Kidney epithelial cell (primary cell): ENCODE measurements at regions not wholly inside any gene's neighbourhood (a gene's known extent, or its start where the extent isn't known, plus 50 kb on each side); places are given as distances from the start of the nearest gene placed in this dataset.

Experiments
- DNase-seq: peaks from one replicate; pipeline ENCODE4 v3.0.0-alpha.2; 2010; ENCODE audit warnings: low read depth
- H3K27me3 ChIP-seq: 2 replicates; pipeline ENCODE4 v1.6.0; 2011; ENCODE audit warnings: low read length; ENCODE audit not compliant: control insufficient read depth, insufficient read depth
- H3K36me3 ChIP-seq: 2 replicates; pipeline ENCODE4 v1.5.1; 2011; ENCODE audit warnings: low read length; ENCODE audit not compliant: control insufficient read depth, insufficient read depth
- H3K4me3 ChIP-seq: 2 replicates; pipeline ENCODE4 v1.5.1; 2011; ENCODE audit warnings: low read depth, mild to moderate bottlenecking, control low read depth, low read length
- CTCF ChIP-seq: IDR thresholded peaks from 2 replicates; pipeline ENCODE4 v1.5.1; 2011; ENCODE audit warnings: mild to moderate bottlenecking, moderate library complexity, low read length, control low read depth, inconsistent platforms; ENCODE audit not compliant: insufficient read depth, poor library complexity, severe bottlenecking

GRCh38 chr2:15729001-15729400 lies 137.3 kb downstream of the DDX1 start:
- no peaks in the 10 kb centered on the region for H3K36me3 ChIP-seq
- no peak for DNase-seq
- no peak for TF ChIP-seq CTCF
- H3K4me3 ChIP-seq: no peak overlapping the region
- H3K27me3 ChIP-seq: peaks cover 3% of the 10 kb centered on the region

GRCh38 chr2:15729709-15730544 lies 138.3 kb downstream of the DDX1 start:
- no peak for TF ChIP-seq CTCF
- Histone ChIP-seq H3K36me3 (no peaks in the 10 kb centered on the region), H3K4me3 (no peak overlapping the region), H3K27me3 (peaks cover 2% of the 10 kb centered on the region)
- no peak for DNase-seq

GRCh38 chr2:15730545-15731212 lies 139.0 kb downstream of the DDX1 start:
- H3K27me3 ChIP-seq: no peaks in the 10 kb centered on the region

GRCh38 chr2:15731213-15731888 lies 139.7 kb downstream of the DDX1 start:
- no peak for DNase-seq
- TF ChIP-seq CTCF: no peak
- Histone ChIP-seq H3K4me3 (no peak overlapping the region), H3K36me3 (no peaks in the 10 kb centered on the region), H3K27me3 (no peaks in the 10 kb centered on the region)

More at GRCh38 chr2:15730545-15731212, 139.0 kb downstream of the DDX1 start:
- Histone ChIP-seq H3K36me3 (no peaks in the 10 kb centered on the region), H3K4me3 (no peak overlapping the region)
- DNase-seq: peak; percentile 98
- no peak for TF ChIP-seq CTCF

GRCh38 chr2:15731889-15732271 lies 140.2 kb downstream of the DDX1 start:
- Histone ChIP-seq H3K27me3 (no peaks in the 10 kb centered on the region), H3K36me3 (no peaks in the 10 kb centered on the region), H3K4me3 (no peak overlapping the region)
- no peak for DNase-seq
- TF ChIP-seq CTCF: no peak
